K562 (cell line): ENCODE measurements at regions not wholly inside any gene's neighbourhood (a gene's known extent, or its start where the extent isn't known, plus 50 kb on each side); places are given as distances from the start of the nearest gene placed in this dataset.

Experiments used
- ATAC-seq: fragments of 200-7000 bp; cut with Tn5 transposase; 3 replicates; pipeline ENCODE4 v1.9.1; 2020; ENCODE audit warnings: moderate library complexity
- BruUV-seq: library from RNA; stranded (reverse); fragments of 400-500 nt; replicated peaks from 2 replicates; lab custom pipeline; 2021; lab: Mats Ljungman, UMichigan
- CTCF ChIA-PET: fragments of 300-600 bp; formaldehyde crosslinking; extraction: SDS; loops from one replicate; lab custom pipeline; 2021; ENCODE audit warnings: low intra/inter-chr PET ratio; lab: Yijun Ruan, JAX
- POLR2A ChIA-PET: fragments of 300-600, 350-650 bp; sonication (Branson Sonifier 250); formaldehyde crosslinking; extraction: SDS; loops from one replicate; lab custom pipeline; 2021; ENCODE audit warnings: antibody characterized with exemption, inconsistent platforms; lab: Yijun Ruan, JAX
- DNase-seq, 4 experiments: peaks; one replicate each; pipeline versions ENCODE4 v3.0.0 to v3.0.0-alpha.2; 2011 to 2018; ENCODE audit warnings: low spot score in 3 of 4, mixed read lengths in 3 of 4; ENCODE audit errors: extremely low read depth in 1 of 4
- FAIRE-seq: peaks from 2 replicates; lab custom pipeline; 2011; peaks lifted over from hg19 to GRCh38; lab: Jason Lieb, UNC
- H2AFZ ChIP-seq: 2 replicates; pipeline ENCODE4 v1.6.0; 2011; ENCODE audit warnings: low read depth, low read length, control low read depth, inconsistent platforms
- H3K27ac ChIP-seq: fragments of 200-600 bp; 3 replicates; pipeline ENCODE4 v1.8.0; 2011; ENCODE audit warnings: low read depth, mild to moderate bottlenecking, control low read depth, inconsistent platforms, low read length, moderate library complexity, mixed read lengths; ENCODE audit errors: extremely low read depth
- H3K27me3 ChIP-seq, 2 experiments: fragments of 300-600 bp in 1 of 2; 2 replicates in 1 of 2; 3 replicates in 1 of 2; pipeline versions ENCODE4 v1.6.0 to v1.8.0; 2011; ENCODE audit warnings: inconsistent platforms in 2 of 2, low read length in 2 of 2, mild to moderate bottlenecking in 1 of 2, mixed read lengths in 1 of 2, moderate library complexity in 1 of 2; ENCODE audit not compliant: control insufficient read depth in 2 of 2, insufficient read depth in 2 of 2
- H3K36me3 ChIP-seq: fragments of 300-600 bp; 3 replicates; pipeline ENCODE4 v1.8.0; 2011; ENCODE audit warnings: mild to moderate bottlenecking, low read length, inconsistent platforms; ENCODE audit not compliant: control insufficient read depth, insufficient read depth
- H3K4me1 ChIP-seq, 2 experiments: fragments of 200-600 bp in 1 of 2; replicated peaks in 1 of 2; 2 replicates in 1 of 2; 3 replicates in 1 of 2; pipeline versions ENCODE4 v1.5.1 to v1.8.0; 2011; ENCODE audit warnings: inconsistent platforms in 2 of 2, low read length in 2 of 2, mild to moderate bottlenecking in 1 of 2, mixed read lengths in 1 of 2, moderate library complexity in 1 of 2; ENCODE audit not compliant: control insufficient read depth in 2 of 2, insufficient read depth in 2 of 2
- H3K4me2 ChIP-seq: 2 replicates; pipeline ENCODE4 v1.6.1; 2011; ENCODE audit warnings: low read length, control low read depth, inconsistent platforms, mixed read lengths; ENCODE audit not compliant: insufficient read depth
- H3K4me3 ChIP-seq: fragments of 200-600 bp; sonication (generic), shearing (Covaris generic); 2 replicates; pipeline ENCODE4 v1.5.1; 2016; ENCODE audit warnings: control low read depth, inconsistent platforms
- H3K79me2 ChIP-seq: fragments of 200-600 bp; 3 replicates; pipeline ENCODE4 v1.8.0; 2011; ENCODE audit warnings: low read length, inconsistent platforms; ENCODE audit not compliant: control insufficient read depth, insufficient read depth
- H3K9ac ChIP-seq, 2 experiments: 2 replicates each; pipeline versions ENCODE4 v1.6.0 to v1.6.1; 2011; ENCODE audit warnings: low read depth in 2 of 2, low read length in 2 of 2, control low read depth in 1 of 2, inconsistent platforms in 1 of 2, mild to moderate bottlenecking in 1 of 2, mixed read lengths in 1 of 2; ENCODE audit not compliant: insufficient read depth in 1 of 2
- H3K9me1 ChIP-seq: one replicate; pipeline ENCODE4 v1.6.0; 2011; ENCODE audit warnings: inconsistent platforms, mild to moderate bottlenecking, low read length, moderate library complexity; ENCODE audit not compliant: control insufficient read depth, insufficient read depth
- H3K9me3 ChIP-seq: replicated peaks from 2 replicates; pipeline ENCODE4 v1.5.1; 2011; ENCODE audit warnings: low read depth, low read length, inconsistent platforms; ENCODE audit not compliant: control insufficient read depth, insufficient read depth
- H4K20me1 ChIP-seq: replicated peaks from 2 replicates; pipeline ENCODE4 v1.6.1; 2011; ENCODE audit warnings: low read length, inconsistent platforms, mixed read lengths; ENCODE audit not compliant: control insufficient read depth, insufficient read depth
- KDM4B ChIP-seq, 2 experiments: fragments of 450-650 bp in 1 of 2; sonication (generic) in 1 of 2; IDR thresholded peaks; 2 replicates each; pipeline ENCODE4 v1.6.1; 2016 to 2017; ENCODE audit warnings: borderline replicate concordance in 2 of 2, antibody characterized with exemption in 1 of 2, low read depth in 1 of 2, mild to moderate bottlenecking in 1 of 2
- NFATC3 ChIP-seq: fragments of 450-650 bp; IDR thresholded peaks from 2 replicates; pipeline ENCODE4 v1.6.1; 2017; ENCODE audit warnings: mild to moderate bottlenecking
- NR1H2 ChIP-seq: sonication (generic); formaldehyde crosslinking; IDR thresholded peaks from 2 replicates; pipeline ENCODE4 v1.4.0; 2020; ENCODE audit warnings: mild to moderate bottlenecking, missing genetic modification reagents
- STAT5A ChIP-seq: IDR thresholded peaks from 2 replicates; pipeline ENCODE4 v1.6.1; 2012; ENCODE audit warnings: low read length, inconsistent platforms, borderline replicate concordance
- ZFP1 ChIP-seq: fragments of 450-650 bp; formaldehyde crosslinking; IDR thresholded peaks from 2 replicates; pipeline ENCODE4 v1.4.0; 2020; ENCODE audit warnings: mild to moderate bottlenecking, mixed read lengths
- ZNF140 ChIP-seq: fragments of 250-450 bp; sonication (Bioruptor Pico); IDR thresholded peaks from 2 replicates; pipeline ENCODE4 v1.8.0; 2021; ENCODE audit warnings: moderate library complexity, mild to moderate bottlenecking, inconsistent platforms
- ZNF24 ChIP-seq: fragments of 450-650 bp; IDR thresholded peaks from 2 replicates; pipeline ENCODE4 v1.6.1; 2016
- ZSCAN29 ChIP-seq: fragments of 450-650 bp; IDR thresholded peaks from 2 replicates; pipeline ENCODE4 v1.6.1; 2017
- WGBS: fragments of 100-300 bp; shearing (Covaris generic); methylation state at CpG from one replicate; pipeline ENCODE4 v1.1.6; 2016; ENCODE audit warnings: low coverage, mixed read lengths; ENCODE audit not compliant: insufficient coverage; ENCODE audit errors: missing lambda C conversion rate; 5-methylcytosine and 5-hydroxymethylcytosine counted together
- in situ Hi-C: fragments of 300-500 bp; cut with MboI; formaldehyde crosslinking; loops from 4 replicates; pipeline ENCODE4 v1.15.0; 2018; ENCODE audit warnings: inconsistent platforms, mixed read lengths
- intact Hi-C: fragments of 100-400 bp; cut with micrococcal nuclease; formaldehyde crosslinking; loops from 2 replicates; pipeline ENCODE4 v1.14.2; 2022
- TF ChIP-seq, protein P1 (sequence below): fragments of 450-650 bp; conservative IDR thresholded peaks from 2 replicates; pipeline ENCODE4 v1.6.1; 2016; ENCODE audit warnings: missing genetic modification characterization, low read depth, mild to moderate bottlenecking, missing compliant biosample characterization, moderate library complexity

DNA sequence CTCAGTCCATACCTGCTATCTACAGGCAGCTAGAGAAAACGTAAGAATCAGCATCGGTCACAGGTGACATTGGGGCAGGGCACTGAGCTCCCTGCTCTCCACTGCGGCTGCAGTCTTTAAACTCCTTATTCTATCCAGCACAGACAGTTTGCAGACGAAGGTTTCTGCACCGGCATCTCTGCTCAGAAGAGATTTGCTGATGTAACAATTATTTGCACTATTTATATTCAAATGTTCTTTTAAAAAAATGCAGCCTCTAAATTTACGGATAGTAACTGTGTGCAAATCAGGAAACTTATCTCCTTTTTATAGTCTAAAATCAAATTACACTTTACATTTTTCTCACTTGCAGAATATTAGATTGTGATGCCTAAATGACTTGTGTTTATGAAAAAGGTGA, 671.0 kb downstream of the VRK1 start:
- H3K4me3 ChIP-seq = no peak overlapping the region
- intact Hi-C loops (no loop called here), in situ Hi-C loops (no loop called here)
- H3K4me1 ChIP-seq = no peaks in the 10 kb centered on the region
- FAIRE-seq = no peak
- no peak for ATAC-seq
- no peaks in the 10 kb centered on the region for H3K9me3 ChIP-seq
- BruUV-seq = no TSS peak
- WGBS = 1% methylated on average over 6 of the region's 6 CpGs
- H3K9ac ChIP-seq = no peak overlapping the region
- H3K27ac ChIP-seq = no peak overlapping the region
- no peak for DNase-seq
- no peak overlapping the region for H3K4me2 ChIP-seq
- no peaks in the 10 kb centered on the region for H3K9me1 ChIP-seq
- POLR2A ChIA-PET = no interaction called here
- no peaks in the 10 kb centered on the region for H3K27me3 ChIP-seq
- CTCF ChIA-PET = no interaction called here
- H2AFZ ChIP-seq = no peak overlapping the region
- no peaks in the 10 kb centered on the region for H3K36me3 ChIP-seq
- no peaks in the 10 kb centered on the region for H4K20me1 ChIP-seq
- no peaks in the 10 kb centered on the region for H3K79me2 ChIP-seq
- no peak for TF ChIP-seq ZSCAN29
- no peak for TF ChIP-seq ZNF24
- TF ChIP-seq NR1H2 = no peak
- TF ChIP-seq, protein P1, sequence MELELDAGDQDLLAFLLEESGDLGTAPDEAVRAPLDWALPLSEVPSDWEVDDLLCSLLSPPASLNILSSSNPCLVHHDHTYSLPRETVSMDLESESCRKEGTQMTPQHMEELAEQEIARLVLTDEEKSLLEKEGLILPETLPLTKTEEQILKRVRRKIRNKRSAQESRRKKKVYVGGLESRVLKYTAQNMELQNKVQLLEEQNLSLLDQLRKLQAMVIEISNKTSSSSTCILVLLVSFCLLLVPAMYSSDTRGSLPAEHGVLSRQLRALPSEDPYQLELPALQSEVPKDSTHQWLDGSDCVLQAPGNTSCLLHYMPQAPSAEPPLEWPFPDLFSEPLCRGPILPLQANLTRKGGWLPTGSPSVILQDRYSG (tag) = no peak
- no peak for TF ChIP-seq ZFP1 (CRISPR knock-in tag)
- no peak for TF ChIP-seq NFATC3
- no peak for TF ChIP-seq ZNF140 (CRISPR knock-in tag)
- TF ChIP-seq, all 486 proteins: peak for 0

GRCh38 chr14:97477353-97477752, 680.2 kb downstream of the VRK1 start:
- Histone ChIP-seq H3K9me1 (no peaks in the 10 kb centered on the region), H3K27me3 (no peaks in the 10 kb centered on the region), H3K4me1 (no peaks in the 10 kb centered on the region), H3K4me3 (no peak overlapping the region), H3K27ac (no peak overlapping the region), H3K79me2 (no peaks in the 10 kb centered on the region), H4K20me1 (no peaks in the 10 kb centered on the region), H3K36me3 (no peaks in the 10 kb centered on the region), H3K4me2 (no peak overlapping the region), H2AFZ (no peak overlapping the region), H3K9ac (no peak overlapping the region), H3K9me3 (no peaks in the 10 kb centered on the region)
- intact Hi-C loops (no loop called here), in situ Hi-C loops (no loop called here)
- FAIRE-seq = no peak
- no peak for DNase-seq
- CTCF ChIA-PET = no interaction called here
- WGBS = 0% methylated on average over 4 of the region's 4 CpGs
- no peak for ATAC-seq
- TF ChIP-seq STAT5A = no peak
- no peak for TF ChIP-seq KDM4B (IDR thresholded peaks at IDR 0.05; ENCODE audit: borderline replicate concordance in 2 of 2, low read depth in 1 of 2)
- POLR2A ChIA-PET = no interaction called here
- no TSS peak for BruUV-seq
